ENCODE measurements at regions not wholly inside any gene's neighbourhood (a gene's known extent, or its start where the extent isn't known, plus 50 kb on each side); places are given as distances from the start of the nearest gene placed in this dataset.

DNA sequence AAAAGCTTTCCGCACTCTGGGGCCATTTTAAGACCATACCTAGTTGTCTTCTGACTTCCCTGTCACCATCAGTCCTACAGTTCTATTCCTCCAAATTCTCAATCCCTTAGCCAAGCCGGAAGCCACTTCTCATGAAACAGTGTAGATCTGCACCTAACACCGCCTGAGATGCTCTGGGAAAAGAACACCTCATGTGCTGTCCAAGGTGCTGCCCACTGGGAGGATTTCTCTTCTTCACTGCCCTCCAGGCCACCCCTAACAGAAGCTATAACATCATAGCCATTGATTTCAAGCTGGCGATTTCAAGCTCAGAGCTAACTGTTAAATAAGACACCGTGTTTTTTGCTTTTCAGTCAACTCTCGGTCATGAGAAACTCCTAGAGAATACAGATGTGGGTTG is 559.3 kb downstream of the CCDC171 start:
- Histone ChIP-seq H3K4me3 (no peak overlapping the region), H3K79me2 (ENCODE audit: low read depth) (no peaks in the 10 kb centered on the region), H3K36me3 (ENCODE audit: low read depth) (no peaks in the 10 kb centered on the region), H4K20me1 (ENCODE audit: insufficient read depth) (no peaks in the 10 kb centered on the region), H3K4me1 (replicated peaks; ENCODE audit: insufficient read depth) (no peaks in the 10 kb centered on the region), H3K9me2 (ENCODE audit: insufficient read depth) (no peaks in the 10 kb centered on the region), H3F3A (ENCODE audit: insufficient read depth, low read depth) (no peaks in the 10 kb centered on the region), H3K4me2 (no peak overlapping the region), H3K27me3 (ENCODE audit: insufficient read depth, low read depth) (no peaks in the 10 kb centered on the region), H3K9me3 (ENCODE audit: insufficient read depth, low read depth) (no peaks in the 10 kb centered on the region), H3K27ac (no peak overlapping the region), H2AFZ (no peak overlapping the region)
- no peak for TF ChIP-seq CTCF (conservative IDR thresholded peaks at IDR 0.05)
- TF ChIP-seq EZH2 (IDR thresholded peaks at IDR 0.05; ENCODE audit: low read depth) = no peak
- POLR2A ChIA-PET (ENCODE audit: unreplicated experiment) = no interaction called here
- intact Hi-C loops (cut with micrococcal nuclease; ENCODE audit: unreplicated experiment) = no loop called here
- DNase-seq = no peak
- CTCF ChIA-PET = no interaction called here
- no TSS peak for BruUV-seq (replicated peaks)

DNA sequence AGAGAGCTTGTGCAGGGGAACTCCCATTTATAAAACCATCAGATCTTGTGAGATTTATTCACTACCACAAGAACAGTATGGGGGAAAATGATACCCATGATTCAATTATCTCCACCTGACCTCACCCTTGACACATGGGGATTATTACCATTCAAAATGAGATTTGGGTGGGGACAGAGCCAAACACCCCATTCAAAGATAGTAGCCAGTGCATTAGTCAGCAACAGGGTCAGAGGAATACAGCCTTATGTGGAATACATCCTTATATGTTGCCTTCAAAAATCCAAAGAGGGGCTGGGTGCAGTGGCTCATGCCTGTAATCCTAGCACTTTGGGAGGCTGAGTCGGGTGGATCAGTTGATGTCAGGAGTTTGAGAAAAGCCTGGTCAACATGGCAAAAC is 563.2 kb downstream of the CCDC171 start:
- no peaks in the 10 kb centered on the region for H3K4me1 ChIP-seq (replicated peaks; ENCODE audit: insufficient read depth)
- BruUV-seq (replicated peaks) = no TSS peak
- ChIA-PET CTCF (interaction anchor here (0.6 kb wide), 1 partner anchor 390 kb away, joined by 4 read pairs; no protein-coding TSS in a partner anchor), POLR2A (ENCODE audit: unreplicated experiment) (no interaction called here)
- H3K4me2 ChIP-seq = no peak overlapping the region
- H3K27ac ChIP-seq = no peak overlapping the region
- no peak for TF ChIP-seq EZH2 (IDR thresholded peaks at IDR 0.05; ENCODE audit: low read depth)
- TF ChIP-seq CTCF (conservative IDR thresholded peaks at IDR 0.05) = no peak
- H3K9me3 ChIP-seq (ENCODE audit: insufficient read depth, low read depth) = no peaks in the 10 kb centered on the region
- no peak for DNase-seq
- no peaks in the 10 kb centered on the region for H3K27me3 ChIP-seq (ENCODE audit: insufficient read depth, low read depth)
- no peak overlapping the region for H2AFZ ChIP-seq
- H3K4me3 ChIP-seq = no peak overlapping the region
- H3K79me2 ChIP-seq (ENCODE audit: low read depth) = no peaks in the 10 kb centered on the region
- no peaks in the 10 kb centered on the region for H3K36me3 ChIP-seq (ENCODE audit: low read depth)
- H3F3A ChIP-seq (ENCODE audit: insufficient read depth, low read depth) = no peaks in the 10 kb centered on the region
- no peaks in the 10 kb centered on the region for H3K9me2 ChIP-seq (ENCODE audit: insufficient read depth)
- H4K20me1 ChIP-seq (ENCODE audit: insufficient read depth) = no peaks in the 10 kb centered on the region
- intact Hi-C loops (cut with micrococcal nuclease; ENCODE audit: unreplicated experiment) = no loop called here

GRCh38 chr9:16118043-16118442 is 565.2 kb downstream of the CCDC171 start:
- Histone ChIP-seq H3K4me3 (no peak overlapping the region), H3K27ac (no peak overlapping the region), H3K79me2 (ENCODE audit: low read depth) (no peaks in the 10 kb centered on the region), H3F3A (ENCODE audit: insufficient read depth, low read depth) (no peaks in the 10 kb centered on the region), H3K9me2 (ENCODE audit: insufficient read depth) (no peaks in the 10 kb centered on the region), H3K27me3 (ENCODE audit: insufficient read depth, low read depth) (no peaks in the 10 kb centered on the region), H4K20me1 (ENCODE audit: insufficient read depth) (no peaks in the 10 kb centered on the region), H3K9me3 (ENCODE audit: insufficient read depth, low read depth) (no peaks in the 10 kb centered on the region), H3K36me3 (ENCODE audit: low read depth) (no peaks in the 10 kb centered on the region), H3K4me1 (replicated peaks; ENCODE audit: insufficient read depth) (no peaks in the 10 kb centered on the region), H3K4me2 (no peak overlapping the region), H2AFZ (no peak overlapping the region)
- no peak for DNase-seq
- ChIA-PET CTCF (no interaction called here), POLR2A (ENCODE audit: unreplicated experiment) (no interaction called here)
- TF ChIP-seq EZH2 (IDR thresholded peaks at IDR 0.05; ENCODE audit: low read depth) = no peak
- BruUV-seq (replicated peaks) = no TSS peak
- intact Hi-C loops (cut with micrococcal nuclease; ENCODE audit: unreplicated experiment) = no loop called here
